ENCODE measurements at regions not wholly inside any gene's neighbourhood (a gene's known extent, or its start where the extent isn't known, plus 50 kb on each side); places are given as distances from the start of the nearest gene placed in this dataset.

GRCh38 chr13:67353031-67353430 is 122.9 kb upstream of the PCDH9 start:
- TF ChIP-seq, protein P1, sequence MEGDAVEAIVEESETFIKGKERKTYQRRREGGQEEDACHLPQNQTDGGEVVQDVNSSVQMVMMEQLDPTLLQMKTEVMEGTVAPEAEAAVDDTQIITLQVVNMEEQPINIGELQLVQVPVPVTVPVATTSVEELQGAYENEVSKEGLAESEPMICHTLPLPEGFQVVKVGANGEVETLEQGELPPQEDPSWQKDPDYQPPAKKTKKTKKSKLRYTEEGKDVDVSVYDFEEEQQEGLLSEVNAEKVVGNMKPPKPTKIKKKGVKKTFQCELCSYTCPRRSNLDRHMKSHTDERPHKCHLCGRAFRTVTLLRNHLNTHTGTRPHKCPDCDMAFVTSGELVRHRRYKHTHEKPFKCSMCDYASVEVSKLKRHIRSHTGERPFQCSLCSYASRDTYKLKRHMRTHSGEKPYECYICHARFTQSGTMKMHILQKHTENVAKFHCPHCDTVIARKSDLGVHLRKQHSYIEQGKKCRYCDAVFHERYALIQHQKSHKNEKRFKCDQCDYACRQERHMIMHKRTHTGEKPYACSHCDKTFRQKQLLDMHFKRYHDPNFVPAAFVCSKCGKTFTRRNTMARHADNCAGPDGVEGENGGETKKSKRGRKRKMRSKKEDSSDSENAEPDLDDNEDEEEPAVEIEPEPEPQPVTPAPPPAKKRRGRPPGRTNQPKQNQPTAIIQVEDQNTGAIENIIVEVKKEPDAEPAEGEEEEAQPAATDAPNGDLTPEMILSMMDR (conservative IDR thresholded peaks at IDR 0.05; ENCODE audit: low read depth, low read length) = no peak
- no peak for TF ChIP-seq EZH2 (IDR thresholded peaks at IDR 0.05; ENCODE audit: low read length, unreplicated experiment)

Data from PC-3 (cell line).